B cell (primary cell): ENCODE measurements at regions not wholly inside any gene's neighbourhood (a gene's known extent, or its start where the extent isn't known, plus 50 kb on each side); places are given as distances from the start of the nearest gene placed in this dataset.

Experiments
- ATAC-seq: fragments of 200-7000 bp; cut with Tn5 transposase; one replicate; pipeline ENCODE4 v1.10.0; 2021; ENCODE audit warnings: low read depth, mild to moderate bottlenecking, moderate number of reproducible peaks, moderate library complexity
- CTCF ChIA-PET: fragments of 350-600 bp; sonication (Branson Sonifier 250); formaldehyde crosslinking; loops from one replicate; lab custom pipeline; 2021; ENCODE audit warnings: antibody characterized with exemption, inconsistent platforms; lab: Charles Lee
- POLR2A ChIA-PET: fragments of 350-600 bp; sonication (Branson Sonifier 250); formaldehyde crosslinking; loops from one replicate; lab custom pipeline; 2021; ENCODE audit warnings: antibody characterized with exemption; lab: Charles Lee
- DNase-seq: peaks from one replicate; pipeline ENCODE4 v3.0.0; 2013
- H2AFZ ChIP-seq: 2 replicates; pipeline ENCODE4 v1.6.1; 2012; ENCODE audit warnings: mild to moderate bottlenecking, low read depth, low read length; ENCODE audit not compliant: insufficient read depth, poor library complexity, severe bottlenecking
- H3K27ac ChIP-seq, 2 donors: 1 replicate in 1 of 2; 2 replicates in 1 of 2; pipeline ENCODE4 v1.5.1; 2012 to 2013; ENCODE audit warnings: low read length in 2 of 2, mild to moderate bottlenecking in 2 of 2, moderate library complexity in 1 of 2
- H3K27me3 ChIP-seq, 4 experiments: fragments of 200-600 bp in 1 of 4; sonication (generic) in 1 of 4; replicated peaks in 1 of 4; 1 replicate in 2 of 4; 2 replicates in 2 of 4; pipeline versions ENCODE4 v1.6.1 to v1.7.0; 2013 to 2016; ENCODE audit warnings: low read length in 3 of 4, mild to moderate bottlenecking in 2 of 4, mixed read lengths in 1 of 4, moderate library complexity in 1 of 4; ENCODE audit not compliant: insufficient read depth in 4 of 4, control insufficient read depth in 3 of 4; ENCODE audit errors: control extremely low read depth in 1 of 4
- H3K36me3 ChIP-seq, 2 experiments: replicated peaks in 1 of 2; 1 replicate in 1 of 2; 2 replicates in 1 of 2; pipeline versions ENCODE4 v1.6.1 to v1.7.1; 2013; ENCODE audit warnings: low read length in 1 of 2; ENCODE audit not compliant: insufficient read depth in 2 of 2, control insufficient read depth in 1 of 2; ENCODE audit errors: control extremely low read depth in 1 of 2, extremely low read depth in 1 of 2
- H3K4me1 ChIP-seq, 2 donors: fragments of 200-600 bp in 1 of 2; sonication (generic) in 1 of 2; 1 replicate in 1 of 2; 2 replicates in 1 of 2; pipeline versions ENCODE4 v1.5.1 to v1.6.1; 2013 to 2017; ENCODE audit warnings: low read length in 2 of 2; ENCODE audit not compliant: control insufficient read depth in 2 of 2, insufficient read depth in 2 of 2
- H3K4me2 ChIP-seq: replicated peaks from 2 replicates; pipeline ENCODE3; 2012; ENCODE audit warnings: mild to moderate bottlenecking, low read depth, low read length; ENCODE audit not compliant: poor library complexity, severe bottlenecking
- H3K4me3 ChIP-seq, 5 experiments: fragments of 200-600 bp in 1 of 5; sonication (generic) in 1 of 5; 1 replicate in 3 of 5; 2 replicates in 2 of 5; pipeline versions ENCODE4 v1.5.1 to v1.7.0; 2011 to 2016; ENCODE audit warnings: low read length in 4 of 5, mild to moderate bottlenecking in 4 of 5, low read depth in 2 of 5, control low read depth in 1 of 5, moderate library complexity in 1 of 5; ENCODE audit not compliant: insufficient read depth in 1 of 5; ENCODE audit errors: control extremely low read depth in 1 of 5, extremely low read depth in 1 of 5
- H3K79me2 ChIP-seq: fragments of 200-600 bp; sonication (generic); one replicate; pipeline ENCODE4 v1.6.0; 2016; ENCODE audit warnings: low read length; ENCODE audit not compliant: control insufficient read depth, insufficient read depth
- H3K9ac ChIP-seq: fragments of 200-600 bp; sonication (generic); 2 replicates; pipeline ENCODE4 v1.6.1; 2017; ENCODE audit warnings: mild to moderate bottlenecking, low read length, moderate library complexity
- H3K9me3 ChIP-seq, 3 donors: one replicate each; pipeline versions ENCODE4 v1.6.1 to v1.7.1; 2013; ENCODE audit warnings: low read length in 2 of 3; ENCODE audit not compliant: control insufficient read depth in 2 of 3, insufficient read depth in 1 of 3; ENCODE audit errors: control extremely low read depth in 1 of 3
- H4K20me1 ChIP-seq: 2 replicates; pipeline ENCODE4 v1.6.0; 2012; ENCODE audit warnings: mild to moderate bottlenecking, low read length; ENCODE audit not compliant: insufficient read depth, control insufficient read depth, poor library complexity, severe bottlenecking
- H3K27ac Mint-ChIP-seq: one replicate; pipeline ENCODE4 v1.8.0; 2021; ENCODE audit warnings: mixed read lengths
- H3K27me3 Mint-ChIP-seq: one replicate; pipeline ENCODE4 v1.8.0; 2021; ENCODE audit warnings: mixed read lengths
- H3K4me1 Mint-ChIP-seq: one replicate; pipeline ENCODE4 v1.8.0; 2021; ENCODE audit warnings: mixed read lengths
- H3K4me3 Mint-ChIP-seq: one replicate; pipeline ENCODE4 v1.8.0; 2021; ENCODE audit warnings: mixed read lengths
- H3K9me3 Mint-ChIP-seq: one replicate; pipeline ENCODE4 v1.8.0; 2022; ENCODE audit warnings: mixed read lengths; ENCODE audit not compliant: insufficient read depth
- CTCF ChIP-seq: fragments of 200-600 bp; IDR thresholded peaks from one replicate; pipeline ENCODE4 v1.8.0; 2022; ENCODE audit warnings: antibody characterized with exemption, mild to moderate bottlenecking
- EZH2 ChIP-seq: IDR thresholded peaks from 2 replicates; pipeline ENCODE4 v1.6.1; 2012; ENCODE audit warnings: borderline replicate concordance, low read depth, mild to moderate bottlenecking, moderate library complexity, low read length; ENCODE audit not compliant: insufficient read depth, poor library complexity, severe bottlenecking
- WGBS: methylation state at CpG from one replicate; pipeline ENCODE4 v1.1.5; 2013; ENCODE audit warnings: missing lambda C conversion rate; ENCODE audit not compliant: insufficient coverage; 5-methylcytosine and 5-hydroxymethylcytosine counted together
- intact Hi-C: fragments of 100-400 bp; cut with micrococcal nuclease; formaldehyde crosslinking; loops from one replicate; pipeline ENCODE4 v1.10.0; 2022

- Histone ChIP-seq H3K27ac (no peak overlapping the region), H2AFZ (no peak overlapping the region), H3K9me3 (no peaks in the 10 kb centered on the region), H3K4me1 (no peaks in the 10 kb centered on the region), H3K79me2 (no peaks in the 10 kb centered on the region), H3K27me3 (no peaks in the 10 kb centered on the region), H4K20me1 (no peaks in the 10 kb centered on the region), H3K36me3 (no peaks in the 10 kb centered on the region), H3K4me3 (no peak overlapping the region), H3K4me2 (no peak overlapping the region), H3K9ac (no peak overlapping the region)
- Mint-ChIP-seq H3K27me3 (peaks cover 12% of the 10 kb centered on the region), H3K4me3 (no peak overlapping the region), H3K4me1 (no peaks in the 10 kb centered on the region), H3K27ac (no peak overlapping the region), H3K9me3 (peaks cover 2% of the 10 kb centered on the region)
- intact Hi-C loops: no loop called here
- DNase-seq (no peak), ATAC-seq (no peak)
- TF ChIP-seq CTCF: no peak
- TF ChIP-seq EZH2: no peak
- no CpG with 5 or more reads among the region's 4 CpGs for WGBS
- ChIA-PET POLR2A (no interaction called here), CTCF (no interaction called here)
Measured at GRCh38 chr20:40612247-40612646, 76.8 kb downstream of the MAFB start.

DNA sequence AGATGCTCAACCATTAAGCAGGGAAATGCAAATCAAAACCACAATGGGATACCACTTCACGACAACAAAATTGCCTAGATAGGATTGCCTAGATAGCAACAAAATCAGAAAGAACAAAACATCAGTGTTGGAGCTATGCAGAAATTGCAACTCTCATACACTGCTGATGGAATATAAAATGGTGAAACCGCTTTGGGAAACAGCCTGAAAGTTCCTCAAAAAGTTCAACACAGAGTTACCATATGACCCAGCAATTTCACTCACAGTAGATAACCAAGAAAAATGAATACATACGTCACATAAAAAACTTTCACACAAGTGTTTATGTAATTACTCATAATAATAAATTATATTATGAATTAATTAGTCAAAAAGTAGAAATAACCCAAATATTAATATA is 78.3 kb downstream of the MAFB start:
- Histone ChIP-seq H3K4me1 (no peaks in the 10 kb centered on the region), H3K4me2 (no peak overlapping the region), H3K9me3 (no peaks in the 10 kb centered on the region), H3K27me3 (peaks cover 0 to 5% (median 0%) of the 10 kb centered on the region in 4 experiments), H2AFZ (no peak overlapping the region), H3K27ac (no peak overlapping the region), H3K36me3 (no peaks in the 10 kb centered on the region), H3K79me2 (no peaks in the 10 kb centered on the region), H3K9ac (no peak overlapping the region), H3K4me3 (no peak overlapping the region), H4K20me1 (no peaks in the 10 kb centered on the region)
- CTCF ChIA-PET: no interaction called here
- no peak overlapping the region for H3K4me3 Mint-ChIP-seq
- H3K27ac Mint-ChIP-seq: no peak overlapping the region
- H3K27me3 Mint-ChIP-seq: peaks cover 7% of the 10 kb centered on the region
- TF ChIP-seq EZH2 (no peak), CTCF (no peak)
- intact Hi-C loops: no loop called here
- H3K4me1 Mint-ChIP-seq: no peaks in the 10 kb centered on the region
- 60% methylated on average over 1 of the region's 3 CpGs for WGBS
- POLR2A ChIA-PET: no interaction called here
- ATAC-seq: no peak
- no peak for DNase-seq
- H3K9me3 Mint-ChIP-seq: peaks cover 2% of the 10 kb centered on the region
